DND-41 (cell line): ENCODE measurements at regions not wholly inside any gene's neighbourhood (a gene's known extent, or its start where the extent isn't known, plus 50 kb on each side); places are given as distances from the start of the nearest gene placed in this dataset.

Experiments
- ATAC-seq: fragments of 200-7000 bp; cut with Tn5 transposase; 3 replicates; pipeline ENCODE4 v1.9.1; 2021; ENCODE audit warnings: low read depth; ENCODE audit not compliant: insufficient read depth
- DNase-seq: peaks from one replicate; pipeline ENCODE4 v3.0.0-alpha.2; 2020
- H2AFZ ChIP-seq: 2 replicates; pipeline ENCODE4 v1.6.0; 2012; ENCODE audit warnings: low read depth, low read length
- H3K27ac ChIP-seq: 2 replicates; pipeline ENCODE4 v1.5.1; 2012; ENCODE audit warnings: low read length, inconsistent platforms
- H3K27me3 ChIP-seq: fragments of 200-600 bp; sonication (generic); 2 replicates; pipeline ENCODE4 v1.6.0; 2012; ENCODE audit warnings: low read length, mild to moderate bottlenecking, inconsistent platforms; ENCODE audit not compliant: insufficient read depth, poor library complexity
- H3K36me3 ChIP-seq: 2 replicates; pipeline ENCODE4 v1.5.1; 2012; ENCODE audit warnings: low read length, inconsistent platforms; ENCODE audit not compliant: insufficient read depth
- H3K4me1 ChIP-seq: 2 replicates; pipeline ENCODE4 v1.5.1; 2012; ENCODE audit warnings: mild to moderate bottlenecking, low read length; ENCODE audit not compliant: insufficient read depth
- H3K4me2 ChIP-seq: 2 replicates; pipeline ENCODE4 v1.6.0; 2012; ENCODE audit warnings: mild to moderate bottlenecking, moderate library complexity, low read length, inconsistent platforms; ENCODE audit not compliant: insufficient read depth
- H3K4me3 ChIP-seq, 2 experiments: fragments of 200-600 bp in 1 of 2; shearing (Covaris generic) in 1 of 2; 2 replicates each; pipeline ENCODE4 v1.5.1; 2012 to 2016; ENCODE audit warnings: inconsistent platforms in 2 of 2, low read length in 2 of 2, mild to moderate bottlenecking in 2 of 2, low read depth in 1 of 2, moderate library complexity in 1 of 2
- H3K79me2 ChIP-seq: 2 replicates; pipeline ENCODE4 v1.6.0; 2012; ENCODE audit warnings: low read length, inconsistent platforms; ENCODE audit not compliant: insufficient read depth
- H3K9ac ChIP-seq: 2 replicates; pipeline ENCODE4 v1.6.0; 2012; ENCODE audit warnings: low read depth, mild to moderate bottlenecking, inconsistent platforms, low read length, moderate library complexity
- H3K9me3 ChIP-seq: 2 replicates; pipeline ENCODE4 v1.5.1; 2012; ENCODE audit warnings: low read length, moderate library complexity, mild to moderate bottlenecking, inconsistent platforms; ENCODE audit not compliant: insufficient read depth, severe bottlenecking
- H4K20me1 ChIP-seq: 2 replicates; pipeline ENCODE4 v1.6.0; 2012; ENCODE audit warnings: low read length; ENCODE audit not compliant: insufficient read depth
- CTCF ChIP-seq: IDR thresholded peaks from 2 replicates; pipeline ENCODE4 v1.5.1; 2012; ENCODE audit warnings: borderline replicate concordance, low read length, moderate library complexity, mild to moderate bottlenecking; ENCODE audit not compliant: poor library complexity, severe bottlenecking; ENCODE audit errors: extremely low read depth
- EZH2 ChIP-seq: IDR thresholded peaks from 3 replicates; pipeline ENCODE4 v1.6.1; 2012; ENCODE audit warnings: borderline replicate concordance, low read depth, mild to moderate bottlenecking, moderate library complexity, low read length, inconsistent platforms; ENCODE audit not compliant: severe bottlenecking

DNA sequence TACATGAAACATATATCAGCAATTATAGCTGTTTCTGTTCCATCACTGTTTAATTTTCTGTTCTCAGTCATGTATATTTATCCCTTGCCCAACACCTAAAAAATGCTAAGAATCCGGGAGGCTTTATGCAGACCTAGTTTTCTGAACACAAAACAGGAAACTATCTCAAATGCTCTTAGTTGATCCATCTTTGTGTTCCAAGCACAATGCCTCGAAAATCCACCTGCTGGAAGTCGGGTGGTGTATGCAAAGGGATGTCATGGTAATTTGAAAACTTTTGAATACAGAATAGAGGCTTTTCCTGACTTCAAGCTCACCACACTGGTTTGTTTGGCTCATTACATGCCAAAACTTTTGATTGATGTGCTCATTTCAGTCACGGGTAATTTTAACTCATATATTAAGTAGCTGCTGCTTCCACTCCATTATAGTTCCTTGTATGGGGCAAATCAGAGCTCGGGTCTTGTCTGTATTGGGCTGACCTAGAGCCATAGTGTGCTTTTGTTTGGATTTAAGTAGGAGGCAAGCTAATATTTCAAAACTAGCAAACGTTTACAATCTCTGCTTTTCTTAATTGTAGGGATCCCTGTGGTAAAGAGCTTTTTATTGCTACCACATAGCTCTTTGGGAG is 646.5 kb upstream of the EPHA7 start:
- no peak overlapping the region for H3K4me3 ChIP-seq
- H3K4me2 ChIP-seq: no peak overlapping the region
- no peak for ATAC-seq
- no peaks in the 10 kb centered on the region for H3K36me3 ChIP-seq
- TF ChIP-seq CTCF (no peak), EZH2 (no peak)
- no peak for DNase-seq
- no peak overlapping the region for H3K27ac ChIP-seq
- H2AFZ ChIP-seq: no peak overlapping the region
- H3K79me2 ChIP-seq: no peaks in the 10 kb centered on the region
- H3K9me3 ChIP-seq: no peaks in the 10 kb centered on the region
- no peaks in the 10 kb centered on the region for H3K4me1 ChIP-seq
- no peaks in the 10 kb centered on the region for H4K20me1 ChIP-seq
- no peak overlapping the region for H3K9ac ChIP-seq
- no peaks in the 10 kb centered on the region for H3K27me3 ChIP-seq

- DNase-seq: no peak
- H3K27me3 ChIP-seq: no peaks in the 10 kb centered on the region
- no peaks in the 10 kb centered on the region for H3K36me3 ChIP-seq
- H4K20me1 ChIP-seq: no peaks in the 10 kb centered on the region
- H3K9ac ChIP-seq: no peak overlapping the region
- H2AFZ ChIP-seq: no peak overlapping the region
- no peak overlapping the region for H3K27ac ChIP-seq
- no peak overlapping the region for H3K4me3 ChIP-seq
- H3K79me2 ChIP-seq: no peaks in the 10 kb centered on the region
- H3K4me2 ChIP-seq: no peak overlapping the region
- H3K4me1 ChIP-seq: no peaks in the 10 kb centered on the region
- no peak for ATAC-seq
- no peak for TF ChIP-seq CTCF
- TF ChIP-seq EZH2: no peak
- H3K9me3 ChIP-seq: no peaks in the 10 kb centered on the region
Observed at GRCh38 chr6:94052749-94053148, 633.4 kb upstream of the EPHA7 start.

GRCh38 chr6:94050515-94050914 is 631.2 kb upstream of the EPHA7 start:
- no peaks in the 10 kb centered on the region for H3K4me1 ChIP-seq
- no peaks in the 10 kb centered on the region for H3K9me3 ChIP-seq
- H3K79me2 ChIP-seq: no peaks in the 10 kb centered on the region
- no peak overlapping the region for H3K27ac ChIP-seq
- no peak overlapping the region for H3K4me3 ChIP-seq
- no peak overlapping the region for H2AFZ ChIP-seq
- no peaks in the 10 kb centered on the region for H3K36me3 ChIP-seq
- no peaks in the 10 kb centered on the region for H3K27me3 ChIP-seq
- DNase-seq (no peak), ATAC-seq (no peak)
- TF ChIP-seq CTCF (no peak), EZH2 (no peak)
- H3K9ac ChIP-seq: no peak overlapping the region
- no peaks in the 10 kb centered on the region for H4K20me1 ChIP-seq
- H3K4me2 ChIP-seq: no peak overlapping the region
